H1 (cell line): ENCODE measurements at regions not wholly inside any gene's neighbourhood (a gene's known extent, or its start where the extent isn't known, plus 50 kb on each side); places are given as distances from the start of the nearest gene placed in this dataset.

Experiments
- CHD2 ChIP-seq: IDR thresholded peaks from 2 replicates; pipeline ENCODE4 v1.6.1; 2012; ENCODE audit warnings: low read length, improper control_type of control experiment
- CHD7 ChIP-seq: fragments of 300-600 bp; sonication (generic); IDR thresholded peaks from 2 replicates; pipeline ENCODE4 v1.7.1; 2012; ENCODE audit warnings: low read length, moderate library complexity, mild to moderate bottlenecking, inconsistent platforms; ENCODE audit not compliant: insufficient replicate concordance
- EP300 ChIP-seq, 2 experiments: IDR thresholded peaks; 1 replicate in 1 of 2; 2 replicates in 1 of 2; pipeline ENCODE4 v1.6.1; 2011 to 2012; ENCODE audit warnings: low read depth in 2 of 2, low read length in 2 of 2, mild to moderate bottlenecking in 2 of 2, borderline replicate concordance in 1 of 2, inconsistent platforms in 1 of 2, moderate library complexity in 1 of 2
- HDAC2 ChIP-seq, 2 experiments: fragments of 300-600 bp in 1 of 2; sonication (generic) in 1 of 2; IDR thresholded peaks; 2 replicates each; pipeline ENCODE4 v1.6.1; 2011 to 2012; ENCODE audit warnings: low read depth in 2 of 2, low read length in 2 of 2, mild to moderate bottlenecking in 2 of 2, moderate library complexity in 2 of 2, borderline replicate concordance in 1 of 2, inconsistent platforms in 1 of 2
- JUN ChIP-seq: IDR thresholded peaks from 2 replicates; pipeline ENCODE4 v1.6.1; 2011; ENCODE audit warnings: low read depth, mild to moderate bottlenecking, improper control_type of control experiment, low read length
- NRF1 ChIP-seq: IDR thresholded peaks from 2 replicates; pipeline ENCODE4 v1.6.1; 2011; ENCODE audit warnings: mild to moderate bottlenecking, low read depth, low read length, improper control_type of control experiment
- POLR2A ChIP-seq, 2 experiments: IDR thresholded peaks; 1 replicate in 1 of 2; 2 replicates in 1 of 2; pipeline ENCODE4 v1.6.1; 2011; ENCODE audit warnings: low read depth in 2 of 2, low read length in 2 of 2, mild to moderate bottlenecking in 2 of 2; ENCODE audit errors: control extremely low read depth in 1 of 2
- RFX5 ChIP-seq: IDR thresholded peaks from 2 replicates; pipeline ENCODE4 v1.6.1; 2011; ENCODE audit warnings: low read depth, low read length, improper control_type of control experiment, borderline replicate concordance
- SIN3A ChIP-seq, 2 experiments: IDR thresholded peaks in 1 of 2; conservative IDR thresholded peaks in 1 of 2; 2 replicates each; pipeline ENCODE4 v1.6.1; 2011 to 2012; ENCODE audit warnings: low read length in 2 of 2, improper control_type of control experiment in 1 of 2, low read depth in 1 of 2, mild to moderate bottlenecking in 1 of 2

GRCh38 chr10:120039046-120039445, 146.5 kb downstream of the SEC23IP start (continued):
- TF ChIP-seq CHD7 = no peak
- no peak for TF ChIP-seq EP300 (IDR thresholded peaks at IDR 0.05; ENCODE audit: borderline replicate concordance in 1 of 2, low read depth in 2 of 2, low read length in 2 of 2)
- TF ChIP-seq SIN3A (conservative IDR thresholded peaks at IDR 0.05 in 1 of 2, IDR thresholded peaks at IDR 0.05 in 1 of 2; ENCODE audit: low read depth in 1 of 2, low read length in 2 of 2) = no peak
- no peak for TF ChIP-seq HDAC2 (IDR thresholded peaks at IDR 0.05; ENCODE audit: borderline replicate concordance in 1 of 2, low read depth in 2 of 2, low read length in 2 of 2)
- TF ChIP-seq NRF1 = no peak
- TF ChIP-seq CHD2 = no peak
- TF ChIP-seq RFX5 = no peak
- TF ChIP-seq JUN = no peak
- no peak for TF ChIP-seq POLR2A (IDR thresholded peaks at IDR 0.05; ENCODE audit: control extremely low read depth in 1 of 2, low read depth in 2 of 2, low read length in 2 of 2)
- TF ChIP-seq, all 59 proteins: peak for 0
